Esophagus mucosa (tissue), 1 donor: ENCODE measurements at regions not wholly inside any gene's neighbourhood (a gene's known extent, or its start where the extent isn't known, plus 50 kb on each side); places are given as distances from the start of the nearest gene placed in this dataset.

Experiments
- ATAC-seq: fragments of 200-7000 bp; cut with Tn5 transposase; one replicate; pipeline ENCODE4 v1.9.1; 2020
- donor health status: DM: yes; HTN: yes; CAD: no.

DNA sequence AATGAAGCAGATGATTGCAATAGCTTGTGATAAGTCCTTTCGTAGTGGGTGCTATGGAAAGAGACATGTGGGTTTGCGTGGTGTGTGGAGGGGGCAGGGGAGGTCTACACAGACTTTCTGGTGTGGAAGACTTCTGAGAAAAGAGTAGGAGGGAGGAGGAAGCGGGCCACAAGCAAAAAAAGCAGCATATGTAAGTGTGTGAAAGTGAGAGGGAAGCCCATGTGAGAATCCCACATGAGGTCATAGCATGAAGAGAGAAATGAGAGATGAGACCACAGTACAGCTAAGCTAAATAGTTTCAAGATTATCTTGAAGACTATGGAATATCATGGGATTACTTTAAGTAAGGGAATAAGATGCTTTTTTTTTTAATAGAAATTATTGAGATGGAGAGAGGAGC, 2039.9 kb upstream of the TENM3 start:
- ATAC-seq = no peak

DNA sequence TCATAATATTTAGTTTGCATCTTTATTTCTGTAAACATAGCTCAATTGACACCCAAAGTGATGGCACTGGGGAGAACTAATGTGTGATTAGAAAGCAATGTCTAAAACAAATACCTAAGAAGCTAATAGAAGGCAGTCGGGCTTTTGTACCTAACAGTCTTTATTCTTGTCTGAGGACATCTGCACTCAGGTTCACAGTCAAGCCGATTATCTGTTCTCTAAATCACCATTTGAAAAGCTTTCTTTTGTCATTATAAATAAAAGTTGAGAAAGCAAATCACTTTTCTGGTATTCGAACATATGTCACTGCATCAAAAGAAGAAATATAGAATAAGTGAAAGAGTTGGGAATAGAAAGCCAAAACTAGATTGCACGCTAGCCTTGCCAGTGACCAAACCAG, 2037.9 kb upstream of the TENM3 start:
- ATAC-seq = no peak

- ATAC-seq = no peak
These were observed 2035.3 kb upstream of the TENM3 start for GRCh38 chr4:180207921-180208320.

- no peak for ATAC-seq
These were observed 2026.1 kb upstream of the TENM3 start for GRCh38 chr4:180217070-180217469.

GRCh38 chr4:180219080-180219479, 2024.1 kb upstream of the TENM3 start:
- ATAC-seq = no peak

DNA sequence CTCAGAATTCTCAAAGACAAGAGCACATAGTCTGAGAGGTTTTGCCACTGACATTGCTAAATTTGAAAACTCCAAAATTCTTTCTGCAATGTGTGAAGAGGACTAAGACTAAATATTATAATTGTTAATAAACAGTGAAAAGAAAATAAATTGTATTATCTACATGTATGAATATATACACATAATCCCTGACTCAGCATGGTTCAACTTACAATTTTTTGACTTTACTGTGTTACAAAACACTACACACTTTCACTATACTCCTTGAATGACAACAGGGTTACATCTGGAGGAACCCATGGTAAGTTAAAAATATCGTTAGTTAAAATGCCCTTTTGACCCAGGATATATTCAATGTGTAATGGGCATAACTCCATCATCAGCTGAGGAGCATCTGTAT, 2017.2 kb upstream of the TENM3 start:
- ATAC-seq = no peak

DNA sequence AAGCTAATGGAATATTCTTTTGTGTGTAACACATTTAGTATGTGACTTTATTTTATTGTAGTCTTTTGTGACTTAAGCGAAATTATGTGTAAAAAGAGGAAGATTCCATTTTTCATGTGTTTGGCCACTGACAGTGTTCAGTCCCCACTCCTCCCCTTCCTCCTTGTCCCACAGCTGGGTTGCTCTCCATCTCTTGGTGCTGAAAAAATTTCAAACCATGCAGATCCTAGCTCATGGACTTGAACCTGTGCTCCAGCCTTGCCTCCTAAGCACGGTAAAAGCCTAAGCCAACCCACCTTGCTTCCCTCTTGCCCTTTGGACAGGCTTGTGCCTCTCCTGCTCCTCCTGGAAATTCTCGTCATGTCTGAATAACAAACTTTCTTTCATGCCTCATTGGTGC, 2008.5 kb upstream of the TENM3 start:
- no peak for ATAC-seq

DNA sequence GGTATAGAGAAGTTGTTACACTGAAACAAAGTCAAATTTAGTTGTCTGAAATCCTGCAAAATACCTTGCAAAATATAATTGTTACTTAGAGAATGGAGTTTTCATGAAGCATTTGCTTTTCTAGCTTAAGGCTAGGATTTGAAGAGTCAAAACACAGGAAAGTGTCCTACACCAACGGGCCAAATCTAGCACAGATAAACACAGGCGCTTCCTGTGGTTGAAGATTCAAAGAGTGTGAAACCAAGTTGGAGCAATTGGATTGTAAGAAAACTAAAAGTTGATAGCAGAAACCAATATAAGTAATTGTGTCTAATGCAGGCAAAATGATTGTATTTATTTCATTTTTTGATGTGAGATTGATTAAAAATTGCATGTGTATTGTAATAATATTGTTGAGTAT, 2002.5 kb upstream of the TENM3 start:
- ATAC-seq = no peak

GRCh38 chr4:180253419-180253818, 1989.8 kb upstream of the TENM3 start:
- ATAC-seq = no peak

DNA sequence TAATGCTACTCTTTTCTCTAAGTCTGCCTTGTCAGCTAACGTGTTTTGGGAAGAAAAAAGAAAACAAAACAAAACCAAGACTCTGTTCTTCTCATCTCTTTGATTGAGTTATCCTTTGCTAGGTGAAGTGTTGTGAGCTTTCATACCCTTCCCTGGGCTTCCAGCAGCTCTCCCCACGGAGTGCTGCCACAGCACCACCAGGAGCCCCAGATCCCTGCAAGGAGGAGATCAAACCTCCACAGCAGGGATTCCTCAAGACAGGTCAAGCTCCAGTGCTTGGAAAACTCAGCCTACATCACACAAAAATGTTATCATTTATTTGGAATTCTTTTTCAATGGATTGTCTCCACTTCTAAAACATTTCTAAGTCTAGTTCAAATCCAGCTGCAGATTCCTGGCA, 1981.9 kb upstream of the TENM3 start:
- ATAC-seq = no peak

- no peak for ATAC-seq
These were observed 1963.1 kb upstream of the TENM3 start for GRCh38 chr4:180280076-180280475.

DNA sequence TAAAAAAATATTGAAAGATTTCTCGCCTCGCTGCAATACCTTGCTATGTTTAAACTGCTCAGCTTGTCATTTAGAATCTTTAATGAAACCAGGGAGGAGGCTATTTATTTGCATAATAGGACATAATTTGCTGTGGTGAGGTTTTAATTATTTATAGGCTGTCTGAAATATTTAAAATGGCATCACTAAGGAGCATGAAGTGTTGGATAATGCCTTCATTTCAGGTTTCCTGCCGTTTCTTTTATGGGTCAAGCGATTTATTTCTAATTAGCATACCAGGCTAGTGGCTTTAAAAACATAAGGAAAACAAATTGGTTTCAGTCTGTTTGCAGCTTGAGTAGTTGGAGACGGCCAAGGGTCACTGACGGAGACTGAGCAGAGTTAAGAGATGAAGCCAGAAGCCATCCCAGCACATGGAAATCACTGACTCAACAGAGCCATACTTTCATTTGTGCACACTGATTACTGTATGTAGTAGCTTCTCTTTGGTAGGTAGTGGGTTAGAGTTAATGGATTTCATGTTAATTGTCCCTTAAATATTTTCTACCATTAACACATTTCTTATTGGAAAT, 1962.4 kb upstream of the TENM3 start:
- no peak for ATAC-seq

DNA sequence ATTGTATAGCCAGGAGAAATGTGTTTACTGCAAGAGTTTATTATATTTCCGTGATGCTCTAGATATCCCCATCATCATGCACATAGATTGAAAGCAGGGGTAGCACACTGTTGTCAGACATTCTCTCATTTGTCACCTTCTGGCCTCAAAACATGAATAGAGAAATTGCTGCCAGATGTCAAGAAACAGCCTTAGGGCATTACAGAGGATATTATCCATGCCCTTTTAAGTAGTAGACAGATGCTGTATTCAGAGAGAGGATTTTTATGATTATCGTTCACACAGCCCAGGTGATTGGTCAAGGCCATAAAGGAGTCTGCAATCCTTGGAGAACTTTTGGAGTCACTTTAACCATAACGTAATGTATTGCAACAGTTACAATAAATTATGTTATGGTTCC, 1961.5 kb upstream of the TENM3 start:
- no peak for ATAC-seq

- no peak for ATAC-seq
These were observed 1958.9 kb upstream of the TENM3 start for GRCh38 chr4:180284267-180284666.

- no peak for ATAC-seq
These were observed 1957.4 kb upstream of the TENM3 start for GRCh38 chr4:180285796-180286195.

- no peak for ATAC-seq
These were observed 1950.9 kb upstream of the TENM3 start for GRCh38 chr4:180292339-180292738.

DNA sequence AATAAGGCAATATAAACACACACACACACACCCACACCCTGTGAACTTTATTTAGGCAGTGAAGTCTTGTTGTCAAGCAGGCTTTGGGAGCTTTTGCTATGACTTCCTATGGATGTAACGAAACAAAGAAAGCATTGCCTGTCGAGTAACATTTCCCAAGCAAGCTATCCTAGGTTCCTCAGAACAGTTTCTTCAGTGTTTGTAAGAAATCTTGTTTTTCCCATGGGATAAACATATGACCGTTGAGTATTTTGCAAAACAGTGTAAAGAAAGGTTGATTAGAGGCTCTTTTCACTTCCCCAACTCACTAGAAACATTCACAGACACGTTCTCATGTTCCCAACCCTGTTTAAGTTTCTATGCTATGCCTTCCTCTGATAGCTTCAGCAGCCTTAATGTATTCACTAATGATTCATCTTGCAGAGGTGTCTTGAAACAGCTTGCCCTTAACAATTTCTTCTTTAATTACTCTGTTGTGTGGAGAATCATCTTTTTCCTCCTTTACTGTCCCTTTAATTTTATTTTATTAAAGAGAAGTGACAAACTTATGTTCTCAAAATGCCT, 1947.1 kb upstream of the TENM3 start:
- no peak for ATAC-seq

DNA sequence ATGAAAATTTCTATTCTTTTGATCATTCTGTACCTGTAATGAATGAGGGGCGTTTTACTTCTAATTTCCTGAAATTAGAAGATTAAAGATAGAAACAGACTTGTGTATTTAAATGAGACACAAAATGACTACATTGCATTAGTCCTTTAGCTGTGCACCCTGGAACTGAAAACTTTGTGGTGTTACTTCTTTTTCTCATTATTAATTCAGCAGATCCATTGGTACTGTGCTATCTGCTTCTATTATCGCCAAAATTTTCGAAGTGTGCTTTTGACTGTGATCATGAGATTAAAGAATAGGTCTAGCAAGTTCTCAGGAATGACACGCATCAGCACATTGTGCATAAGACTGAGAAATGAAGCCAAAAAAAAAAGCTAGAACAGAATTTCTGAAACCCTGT, 1938.9 kb upstream of the TENM3 start:
- no peak for ATAC-seq

DNA sequence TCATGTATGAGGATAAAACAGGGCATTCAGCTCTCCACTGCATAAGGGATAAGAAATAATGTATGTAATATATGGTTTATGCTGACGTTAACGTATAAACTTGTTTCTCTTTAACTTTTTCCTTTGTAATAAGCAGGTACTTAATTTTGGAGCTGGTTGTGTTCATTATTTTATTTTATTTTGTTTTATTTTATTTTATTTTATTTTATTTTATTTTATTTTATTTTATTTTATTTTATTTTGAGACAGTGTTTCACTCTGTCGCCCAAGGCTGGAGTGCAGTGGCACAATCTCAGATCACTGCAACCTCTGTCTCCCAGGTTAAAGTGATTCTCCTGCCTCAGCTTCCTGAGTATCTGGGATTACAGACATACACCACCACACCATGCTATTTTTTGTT, 1932.6 kb upstream of the TENM3 start:
- ATAC-seq = no peak

- no peak for ATAC-seq
These were observed 1928.2 kb upstream of the TENM3 start for GRCh38 chr4:180314972-180315371.

DNA sequence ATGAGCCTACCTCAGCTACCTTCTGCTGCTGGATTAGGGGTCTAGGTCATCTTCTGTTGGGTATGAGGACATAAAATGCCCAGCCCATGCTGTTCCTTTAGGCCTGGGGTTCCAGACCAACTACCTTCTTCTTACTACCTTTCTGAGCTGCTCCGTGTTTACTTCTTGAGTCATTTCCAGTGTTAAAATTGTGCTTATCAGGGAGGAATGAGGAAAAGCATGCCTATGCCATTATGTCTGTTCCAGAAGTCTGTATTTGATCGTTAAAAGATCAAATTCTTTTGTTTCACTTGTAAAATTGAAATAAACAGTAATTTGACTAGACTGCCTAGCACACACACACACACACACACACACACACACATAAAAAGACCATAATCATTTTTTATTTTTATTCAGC, 1912.7 kb upstream of the TENM3 start:
- ATAC-seq = no peak

DNA sequence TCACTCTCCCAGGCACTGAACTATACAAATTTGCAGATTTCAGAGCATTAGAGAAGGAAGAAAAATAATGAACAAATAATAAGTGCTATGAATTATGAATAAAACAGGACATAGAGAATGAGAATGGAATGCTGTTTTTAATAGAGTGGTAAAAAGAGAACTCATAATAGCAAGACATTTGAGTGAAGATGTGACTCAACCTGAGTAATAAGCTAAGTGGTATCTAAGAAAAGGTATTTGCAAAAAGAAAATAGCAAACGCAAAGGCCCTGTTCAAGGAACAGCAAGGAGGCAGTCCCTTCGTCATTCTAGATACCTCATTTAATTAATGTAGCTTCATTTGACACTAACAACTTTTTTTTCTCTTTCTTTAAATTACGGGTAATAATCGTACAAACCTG, 1910.0 kb upstream of the TENM3 start:
- no peak for ATAC-seq

- no peak for ATAC-seq
These were observed 1907.6 kb upstream of the TENM3 start for GRCh38 chr4:180335566-180335965.

DNA sequence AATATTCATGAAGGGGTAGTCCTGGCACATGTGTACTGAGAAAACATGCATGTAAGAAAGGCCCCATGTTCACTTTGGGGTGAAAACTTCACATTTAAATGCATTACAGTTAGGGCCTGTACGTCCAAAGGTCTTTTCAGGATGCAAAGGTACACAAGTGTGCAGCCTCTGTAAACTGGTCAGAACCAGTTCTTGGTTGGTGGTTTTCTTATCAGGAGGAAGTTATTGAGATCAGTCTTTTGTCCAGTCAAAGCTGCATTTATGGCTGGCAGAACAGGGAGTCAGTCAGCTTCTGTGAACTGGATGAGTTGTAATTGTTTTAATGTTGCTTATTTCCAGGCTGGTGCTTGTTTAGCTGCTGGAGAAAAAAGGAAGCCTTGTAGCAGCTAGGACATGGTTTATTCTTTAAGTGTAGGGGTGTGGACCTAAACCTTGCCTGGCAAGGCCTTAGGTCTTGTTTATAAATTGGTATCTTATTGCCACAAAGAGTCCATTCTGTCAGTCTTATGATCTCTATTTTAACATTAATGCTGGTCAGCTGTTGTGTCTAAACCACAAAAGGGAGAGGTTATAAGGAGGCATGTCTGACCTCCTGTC, 1906.6 kb upstream of the TENM3 start:
- ATAC-seq = no peak

- ATAC-seq = no peak
These were observed 1901.3 kb upstream of the TENM3 start for GRCh38 chr4:180341926-180342325.
